Activated B cell treated with CpG ODN at 0.5 μM for 24 hours (primary cell): ENCODE measurements at regions not wholly inside any gene's neighbourhood (a gene's known extent, or its start where the extent isn't known, plus 50 kb on each side); places are given as distances from the start of the nearest gene placed in this dataset.

Experiments
- ATAC-seq: fragments of 200-7000 bp; cut with Tn5 transposase; one replicate; pipeline ENCODE4 v1.10.0; 2021; ENCODE audit warnings: low read depth, mild to moderate bottlenecking, moderate library complexity
- CTCF ChIA-PET: fragments of 350-600 bp; sonication (Branson Sonifier 250); formaldehyde crosslinking; loops from one replicate; lab custom pipeline; 2021; ENCODE audit warnings: antibody characterized with exemption; lab: Charles Lee
- POLR2A ChIA-PET: fragments of 350-600 bp; sonication (Branson Sonifier 250); formaldehyde crosslinking; loops from one replicate; lab custom pipeline; 2021; ENCODE audit warnings: antibody characterized with exemption; lab: Charles Lee
- DNase-seq: peaks from one replicate; pipeline ENCODE4 v3.0.0; 2022
- H3K27ac Mint-ChIP-seq: one replicate; pipeline ENCODE4 v1.8.0; 2020; ENCODE audit warnings: mixed read lengths
- H3K27me3 Mint-ChIP-seq: one replicate; pipeline ENCODE4 v1.8.0; 2021; ENCODE audit warnings: mixed read lengths
- H3K36me3 Mint-ChIP-seq: one replicate; pipeline ENCODE4 v1.8.0; 2021; ENCODE audit warnings: low read depth, mixed read lengths
- H3K4me1 Mint-ChIP-seq: one replicate; pipeline ENCODE4 v1.8.0; 2021; ENCODE audit warnings: mixed read lengths
- H3K4me3 Mint-ChIP-seq: one replicate; pipeline ENCODE4 v1.8.0; 2020; ENCODE audit warnings: mild to moderate bottlenecking, mixed read lengths
- H3K9me3 Mint-ChIP-seq: one replicate; pipeline ENCODE4 v1.8.0; 2020; ENCODE audit warnings: mixed read lengths
- intact Hi-C: fragments of 100-400 bp; cut with micrococcal nuclease; formaldehyde crosslinking; loops from one replicate; pipeline ENCODE4 v1.15.1; 2024
- TF ChIP-seq, protein P1 (sequence below): fragments of 200-600 bp; IDR thresholded peaks from one replicate; pipeline ENCODE4 v1.8.0; 2022; ENCODE audit warnings: antibody characterized with exemption, mild to moderate bottlenecking

DNA sequence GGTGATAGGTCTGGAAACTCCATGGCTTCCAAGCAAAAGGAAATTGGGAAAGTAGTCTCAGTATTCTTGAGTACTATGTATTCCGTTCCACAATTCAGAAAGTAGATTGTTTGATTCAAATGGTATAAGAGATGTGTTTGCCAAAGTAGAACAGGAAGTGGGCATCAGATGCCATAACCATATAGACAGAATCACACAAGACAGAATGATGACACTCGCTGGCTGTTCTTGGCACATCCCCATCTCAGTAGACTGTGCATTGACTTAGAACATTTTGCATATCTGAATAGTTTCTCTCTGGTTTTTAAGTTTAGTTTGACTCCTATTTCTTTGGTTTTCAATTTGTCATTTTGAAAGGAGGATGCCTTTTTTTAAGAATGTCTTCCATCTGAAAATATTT lies 221.1 kb upstream of the RGS6 start:
- TF ChIP-seq, protein P1, sequence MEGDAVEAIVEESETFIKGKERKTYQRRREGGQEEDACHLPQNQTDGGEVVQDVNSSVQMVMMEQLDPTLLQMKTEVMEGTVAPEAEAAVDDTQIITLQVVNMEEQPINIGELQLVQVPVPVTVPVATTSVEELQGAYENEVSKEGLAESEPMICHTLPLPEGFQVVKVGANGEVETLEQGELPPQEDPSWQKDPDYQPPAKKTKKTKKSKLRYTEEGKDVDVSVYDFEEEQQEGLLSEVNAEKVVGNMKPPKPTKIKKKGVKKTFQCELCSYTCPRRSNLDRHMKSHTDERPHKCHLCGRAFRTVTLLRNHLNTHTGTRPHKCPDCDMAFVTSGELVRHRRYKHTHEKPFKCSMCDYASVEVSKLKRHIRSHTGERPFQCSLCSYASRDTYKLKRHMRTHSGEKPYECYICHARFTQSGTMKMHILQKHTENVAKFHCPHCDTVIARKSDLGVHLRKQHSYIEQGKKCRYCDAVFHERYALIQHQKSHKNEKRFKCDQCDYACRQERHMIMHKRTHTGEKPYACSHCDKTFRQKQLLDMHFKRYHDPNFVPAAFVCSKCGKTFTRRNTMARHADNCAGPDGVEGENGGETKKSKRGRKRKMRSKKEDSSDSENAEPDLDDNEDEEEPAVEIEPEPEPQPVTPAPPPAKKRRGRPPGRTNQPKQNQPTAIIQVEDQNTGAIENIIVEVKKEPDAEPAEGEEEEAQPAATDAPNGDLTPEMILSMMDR, result no peak
- Mint-ChIP-seq H3K36me3 (peaks cover 79% of the 10 kb centered on the region), H3K27me3 (no peaks in the 10 kb centered on the region), H3K4me1 (no peaks in the 10 kb centered on the region), H3K9me3 (no peaks in the 10 kb centered on the region), H3K27ac (no peak overlapping the region), H3K4me3 (no peak overlapping the region)
- DNase-seq (no peak), ATAC-seq (no peak)
- intact Hi-C loops, result no loop called here
- CTCF ChIA-PET, result no interaction called here
- POLR2A ChIA-PET, result interaction anchor here (0.6 kb wide), 1 partner anchor 347 kb away, joined by 3 read pairs; no protein-coding TSS in a partner anchor

DNA sequence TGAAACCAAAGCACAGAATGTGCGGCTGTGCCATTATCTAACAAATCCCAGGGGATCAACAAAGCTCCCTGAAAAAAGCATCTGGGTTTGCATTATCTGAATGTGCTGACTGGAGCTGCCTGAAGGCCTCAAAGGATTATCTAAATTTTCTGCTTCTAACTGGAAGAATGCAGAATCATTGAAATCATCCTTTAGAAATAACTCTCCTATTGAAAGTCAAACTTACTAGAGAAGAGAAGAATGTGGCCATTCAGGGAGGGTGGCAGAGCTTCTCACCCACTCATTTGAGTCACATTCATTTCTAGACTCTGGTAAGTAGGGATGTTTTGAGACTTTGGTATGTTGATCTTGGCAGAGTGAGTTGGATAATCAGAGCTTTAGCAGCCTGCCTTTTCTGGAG lies 220.6 kb upstream of the RGS6 start:
- Mint-ChIP-seq H3K27me3 (no peaks in the 10 kb centered on the region), H3K36me3 (peaks cover 81% of the 10 kb centered on the region), H3K4me1 (no peaks in the 10 kb centered on the region), H3K9me3 (no peaks in the 10 kb centered on the region), H3K27ac (no peak overlapping the region), H3K4me3 (no peak overlapping the region)
- intact Hi-C loops, result no loop called here
- ChIA-PET POLR2A (interaction anchor here (0.6 kb wide), 1 partner anchor 347 kb away, joined by 3 read pairs; no protein-coding TSS in a partner anchor), CTCF (no interaction called here)
- TF ChIP-seq, protein P1, result no peak
- ATAC-seq (no peak), DNase-seq (no peak)

DNA sequence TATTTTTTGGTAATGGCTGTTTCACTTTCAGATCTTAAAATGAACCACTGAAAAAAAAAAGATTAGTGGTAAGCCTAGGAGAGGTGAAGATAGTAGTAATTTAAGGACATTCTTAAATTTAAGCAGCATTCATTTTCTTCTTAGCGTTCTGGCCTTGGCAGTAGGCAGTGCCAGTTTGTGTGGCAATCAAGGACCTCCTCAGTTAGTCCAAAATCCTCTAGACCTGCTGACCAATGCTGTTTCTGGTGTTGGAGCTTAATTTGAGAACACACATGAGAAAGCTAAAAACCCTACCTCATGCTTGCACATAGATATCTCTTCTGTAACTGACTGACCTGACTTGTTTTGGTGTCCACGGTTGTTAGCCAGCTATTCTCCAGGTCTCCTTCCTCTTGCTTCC lies 219.8 kb upstream of the RGS6 start:
- ChIA-PET CTCF (no interaction called here), POLR2A (no interaction called here)
- H3K27ac Mint-ChIP-seq, result no peak overlapping the region
- H3K27me3 Mint-ChIP-seq, result no peaks in the 10 kb centered on the region
- H3K9me3 Mint-ChIP-seq, result no peaks in the 10 kb centered on the region
- intact Hi-C loops, result no loop called here
- DNase-seq (no peak), ATAC-seq (no peak)
- H3K4me1 Mint-ChIP-seq, result no peaks in the 10 kb centered on the region
- no peak overlapping the region for H3K4me3 Mint-ChIP-seq
- H3K36me3 Mint-ChIP-seq, result peaks cover 83% of the 10 kb centered on the region
- TF ChIP-seq, protein P1, result no peak

DNA sequence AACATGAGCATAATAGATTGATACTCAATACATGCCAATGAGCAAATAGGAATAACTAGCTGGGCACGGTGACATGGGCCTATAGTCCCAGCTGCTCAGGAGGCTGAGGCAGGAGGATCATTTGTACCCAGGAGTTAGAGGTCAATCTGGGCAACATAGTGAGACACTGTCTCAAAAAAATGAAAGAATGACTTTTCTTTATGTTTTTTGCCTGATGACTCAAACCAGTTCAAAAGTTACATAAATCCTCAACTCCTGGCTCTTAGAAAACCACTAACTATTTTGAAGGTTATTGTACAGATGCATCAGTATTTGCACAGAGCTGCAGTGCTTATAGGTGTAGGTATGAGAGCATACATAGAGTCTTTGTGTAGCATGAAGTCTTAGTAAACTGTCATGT lies 219.2 kb upstream of the RGS6 start:
- ChIA-PET POLR2A (no interaction called here), CTCF (no interaction called here)
- Mint-ChIP-seq H3K4me1 (no peaks in the 10 kb centered on the region), H3K27ac (no peak overlapping the region), H3K27me3 (no peaks in the 10 kb centered on the region), H3K36me3 (peaks cover 84% of the 10 kb centered on the region), H3K4me3 (no peak overlapping the region), H3K9me3 (no peaks in the 10 kb centered on the region)
- TF ChIP-seq, protein P1, result no peak
- ATAC-seq (no peak), DNase-seq (no peak)
- intact Hi-C loops, result no loop called here

DNA sequence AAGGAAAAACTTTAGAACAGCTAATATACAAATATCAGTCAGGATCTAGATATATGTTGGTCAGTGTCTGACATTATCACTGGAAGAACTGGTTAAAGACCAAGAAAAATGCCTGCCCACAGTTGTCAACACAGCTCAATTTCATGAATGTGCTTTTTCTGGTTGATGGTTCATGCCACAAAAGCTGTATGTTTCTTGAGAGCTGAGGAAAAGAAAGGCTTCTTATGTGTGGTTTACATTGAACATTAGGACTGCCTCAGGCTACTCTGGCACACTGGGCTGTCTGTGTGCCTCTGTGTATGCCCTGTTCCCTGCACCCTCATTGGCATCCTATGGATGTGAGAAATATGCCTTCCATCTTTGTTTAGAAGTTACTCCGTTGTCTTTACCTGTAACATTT lies 218.8 kb upstream of the RGS6 start:
- H3K9me3 Mint-ChIP-seq, result no peaks in the 10 kb centered on the region
- intact Hi-C loops, result no loop called here
- no peak overlapping the region for H3K27ac Mint-ChIP-seq
- no peak overlapping the region for H3K4me3 Mint-ChIP-seq
- DNase-seq, result no peak
- ChIA-PET CTCF (no interaction called here), POLR2A (no interaction called here)
- ATAC-seq, result no peak
- H3K36me3 Mint-ChIP-seq, result peaks cover 87% of the 10 kb centered on the region
- no peaks in the 10 kb centered on the region for H3K4me1 Mint-ChIP-seq
- TF ChIP-seq, protein P1, result no peak
- H3K27me3 Mint-ChIP-seq, result no peaks in the 10 kb centered on the region
